Colonic mucosa (tissue), 4 donors: ENCODE measurements at regions not wholly inside any gene's neighbourhood (a gene's known extent, or its start where the extent isn't known, plus 50 kb on each side); places are given as distances from the start of the nearest gene placed in this dataset.
"Not testable (repeated sequence)": the region's sequence is repeated elsewhere in the genome, so short reads cannot be mapped to it uniquely, and the experiment has no call there.

ENCODE experiments used
- DNase-seq: peaks from one replicate; pipeline ENCODE4 v3.0.0-alpha.2; 2020
- H3K27ac ChIP-seq: fragments of 200-600 bp; one replicate; pipeline ENCODE4 v1.8.0; 2021
- H3K27me3 ChIP-seq: fragments of 200-600 bp; one replicate; pipeline ENCODE4 v1.8.0; 2021
- H3K36me3 ChIP-seq: fragments of 200-600 bp; one replicate; pipeline ENCODE4 v1.8.0; 2021
- H3K4me1 ChIP-seq: fragments of 200-600 bp; one replicate; pipeline ENCODE4 v1.8.0; 2021; ENCODE audit warnings: mild to moderate bottlenecking
- H3K4me3 ChIP-seq: fragments of 200-600 bp; one replicate; pipeline ENCODE4 v1.8.0; 2021
- H3K9ac ChIP-seq, 2 donors: one replicate each; pipeline ENCODE4 v1.7.0; 2013; ENCODE audit warnings: control low read depth in 2 of 2, low read depth in 2 of 2, low read length in 2 of 2
- H3K9me3 ChIP-seq: fragments of 200-600 bp; one replicate; pipeline ENCODE4 v1.8.0; 2021
- CTCF ChIP-seq: fragments of 200-600 bp; IDR thresholded peaks from one replicate; pipeline ENCODE4 v1.8.0; 2022; ENCODE audit warnings: antibody characterized with exemption, mild to moderate bottlenecking
- intact Hi-C: fragments of 100-400 bp; cut with DNase I; formaldehyde crosslinking; loops from one replicate; pipeline ENCODE4 v1.14.1; 2022
- donor health status: healthy.
- donor health status: DM: no; HTN: no; CAD: no.
- donor health status: DM: no; HTN: no; CAD: no.

DNA sequence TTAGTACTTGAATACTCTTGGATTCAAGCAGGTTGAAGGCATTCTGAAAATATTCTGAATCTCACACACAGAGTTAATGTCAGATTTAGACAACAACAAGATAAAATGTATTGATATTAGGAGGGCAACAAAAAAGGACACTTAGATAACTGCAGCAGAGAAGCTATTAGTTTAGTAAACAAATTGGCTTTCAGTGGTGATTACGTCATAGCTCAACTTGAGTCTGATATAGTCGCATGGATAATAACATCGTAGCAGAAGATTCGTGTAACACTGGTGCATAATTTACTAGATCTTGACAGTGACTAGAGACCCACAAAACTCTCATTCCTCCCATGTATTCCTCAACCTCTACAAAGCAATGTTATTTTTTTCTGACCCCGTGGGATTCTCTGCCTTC is 268.3 kb downstream of the KCNJ2 start:
- no peak for DNase-seq
- no peak for TF ChIP-seq CTCF
- peaks cover 6% of the 10 kb centered on the region for H3K4me1 ChIP-seq
- no peak overlapping the region for H3K4me3 ChIP-seq
- H3K9me3 ChIP-seq, result no peaks in the 10 kb centered on the region
- no peak overlapping the region for H3K27ac ChIP-seq
- H3K36me3 ChIP-seq, result no peaks in the 10 kb centered on the region
- intact Hi-C loops, result no loop called here
- H3K9ac ChIP-seq, result no peak overlapping the region
- H3K27me3 ChIP-seq, result no peaks in the 10 kb centered on the region

DNA sequence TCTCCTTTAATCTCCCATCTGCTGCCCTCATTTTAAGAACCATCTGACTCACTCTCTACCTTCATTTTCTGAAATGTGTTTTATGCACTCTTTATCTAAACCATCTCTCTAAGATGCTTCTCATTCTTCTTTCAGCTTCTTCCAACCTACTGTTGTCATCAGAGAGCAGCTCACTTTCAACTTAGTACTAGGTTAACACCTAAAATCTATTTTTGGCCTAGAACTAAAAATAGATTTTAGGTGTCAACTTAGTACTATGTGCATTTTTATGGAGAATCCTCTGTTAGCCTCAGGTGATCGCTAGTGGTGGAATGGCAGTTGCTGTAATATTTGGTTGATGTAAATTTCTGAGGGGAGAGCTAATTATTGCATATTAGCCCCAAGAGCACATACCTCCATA is 277.1 kb downstream of the KCNJ2 start:
- no peaks in the 10 kb centered on the region for H3K36me3 ChIP-seq
- TF ChIP-seq CTCF, result no peak
- H3K4me1 ChIP-seq, result no peaks in the 10 kb centered on the region
- no peak overlapping the region for H3K9ac ChIP-seq
- DNase-seq, result no peak
- H3K27ac ChIP-seq, result no peak overlapping the region
- H3K9me3 ChIP-seq, result no peaks in the 10 kb centered on the region
- no peak overlapping the region for H3K4me3 ChIP-seq
- no peaks in the 10 kb centered on the region for H3K27me3 ChIP-seq
- intact Hi-C loops, result no loop called here

DNA sequence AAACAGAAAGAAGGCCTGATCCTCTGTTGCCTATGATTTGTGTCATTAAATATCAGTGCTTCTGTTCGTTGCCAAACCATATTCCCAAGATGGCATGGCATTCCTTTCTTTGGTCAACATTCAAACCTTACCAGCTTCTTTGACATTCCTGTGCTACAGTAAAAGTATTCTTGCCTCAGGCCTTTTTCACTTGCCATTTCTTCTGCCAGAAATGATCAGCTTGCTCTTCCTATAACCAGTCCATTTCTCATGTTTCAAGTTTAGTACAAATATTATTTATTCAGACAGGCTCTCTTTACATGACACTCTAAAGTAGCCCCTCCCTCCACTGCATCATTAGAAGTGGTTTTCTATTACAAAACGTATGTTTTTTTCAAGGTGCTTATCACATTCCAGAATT is 278.3 kb downstream of the KCNJ2 start:
- Histone ChIP-seq H3K36me3 (no peaks in the 10 kb centered on the region), H3K4me1 (no peaks in the 10 kb centered on the region), H3K9ac (no peak overlapping the region), H3K9me3 (no peaks in the 10 kb centered on the region), H3K4me3 (no peak overlapping the region), H3K27me3 (no peaks in the 10 kb centered on the region), H3K27ac (no peak overlapping the region)
- TF ChIP-seq CTCF, result no peak
- no peak for DNase-seq
- intact Hi-C loops, result no loop called here

DNA sequence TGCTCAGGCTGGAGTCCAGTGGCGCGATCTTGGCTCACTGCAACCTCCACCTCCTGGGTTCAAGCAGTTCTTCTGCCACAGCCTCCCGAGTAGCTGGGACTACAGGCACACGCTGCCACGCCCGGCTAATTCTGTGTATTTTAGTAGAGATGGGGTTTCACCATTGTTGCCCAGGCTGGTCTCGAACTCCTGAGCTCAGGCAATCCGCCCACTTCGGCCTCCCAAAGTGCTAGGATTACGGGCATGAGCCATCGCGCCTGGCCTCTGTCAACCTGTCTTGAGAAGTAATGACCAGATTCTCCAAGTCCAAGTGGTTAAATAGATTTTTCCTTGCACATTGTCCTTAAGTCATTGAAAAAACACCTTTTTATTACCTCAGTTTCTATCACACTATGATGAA is 283.7 kb downstream of the KCNJ2 start:
- H3K4me3 ChIP-seq, H3K9ac ChIP-seq, H3K27ac ChIP-seq, H3K4me1 ChIP-seq, DNase-seq, H3K36me3 ChIP-seq, H3K9me3 ChIP-seq, H3K27me3 ChIP-seq, intact Hi-C loops: not testable (repeated sequence)

- Histone ChIP-seq H3K4me1 (no peaks in the 10 kb centered on the region), H3K4me3 (no peak overlapping the region), H3K27ac (no peak overlapping the region), H3K9ac (no peak overlapping the region), H3K9me3 (no peaks in the 10 kb centered on the region), H3K27me3 (no peaks in the 10 kb centered on the region), H3K36me3 (no peaks in the 10 kb centered on the region)
- no peak for TF ChIP-seq CTCF
- intact Hi-C loops, result no loop called here
- DNase-seq, result no peak
Measured at GRCh38 chr17:70454377-70454776, 285.0 kb downstream of the KCNJ2 start.

DNA sequence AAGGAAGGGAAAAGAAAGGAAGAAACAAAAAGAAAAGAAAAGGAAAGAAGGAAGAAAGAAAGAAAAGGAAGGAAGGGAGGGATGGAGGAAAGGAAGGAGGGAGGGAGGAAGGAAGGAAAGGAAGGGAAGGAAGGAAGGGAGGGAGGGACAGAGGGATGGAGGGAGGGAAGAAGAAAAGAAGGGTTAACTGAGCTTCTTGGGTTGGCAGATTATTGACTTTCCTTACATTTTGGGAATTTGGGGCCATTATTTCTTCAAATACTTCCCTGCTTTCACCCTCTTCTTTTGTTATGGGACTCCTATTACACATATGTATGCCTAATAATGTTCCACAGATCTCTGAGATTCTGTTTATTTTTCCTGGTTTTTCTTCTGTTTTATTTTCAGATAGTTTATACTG is 285.6 kb downstream of the KCNJ2 start:
- no peaks in the 10 kb centered on the region for H3K4me1 ChIP-seq
- no peak for TF ChIP-seq CTCF
- H3K27me3 ChIP-seq, result no peaks in the 10 kb centered on the region
- H3K36me3 ChIP-seq, result no peaks in the 10 kb centered on the region
- DNase-seq, result no peak
- H3K9ac ChIP-seq, result no peak overlapping the region
- no peak overlapping the region for H3K4me3 ChIP-seq
- H3K27ac ChIP-seq, result no peak overlapping the region
- intact Hi-C loops, result no loop called here
- no peaks in the 10 kb centered on the region for H3K9me3 ChIP-seq
